HepG2 (cell line): ENCODE measurements at regions not wholly inside any gene's neighbourhood (a gene's known extent, or its start where the extent isn't known, plus 50 kb on each side); places are given as distances from the start of the nearest gene placed in this dataset.

Experiments
- ATAC-seq: fragments of 200-7000 bp; cut with Tn5 transposase; 3 replicates; pipeline ENCODE4 v1.9.1; 2020; ENCODE audit warnings: mild to moderate bottlenecking, moderate library complexity
- BruUV-seq: library from RNA; stranded (reverse); fragments of 400-500 nt; replicated peaks from 2 replicates; lab custom pipeline; 2021; lab: Mats Ljungman, UMichigan
- CTCF ChIA-PET: fragments of 300-600 bp; formaldehyde crosslinking; extraction: SDS; loops from one replicate; lab custom pipeline; 2021; ENCODE audit warnings: low total read pairs, inconsistent platforms, low intra/inter-chr PET ratio; lab: Yijun Ruan, JAX
- POLR2A ChIA-PET: fragments of 350-600 bp; sonication (Branson Sonifier 250); formaldehyde crosslinking; loops from one replicate; lab custom pipeline; 2020; ENCODE audit warnings: antibody characterized with exemption, inconsistent platforms; lab: Yijun Ruan, JAX
- DNase-seq: peaks from one replicate; pipeline ENCODE4 v3.0.0-alpha.2; 2015; ENCODE audit warnings: low spot score
- FAIRE-seq: peaks from 3 replicates; lab custom pipeline; 2011; peaks lifted over from hg19 to GRCh38; lab: Jason Lieb, UNC
- H2AFZ ChIP-seq: one replicate; pipeline ENCODE4 v1.6.1; 2011; ENCODE audit warnings: low read length, inconsistent platforms
- H3K27ac ChIP-seq: fragments of 300-600 bp; 3 replicates; pipeline ENCODE4 v1.8.0; 2011; ENCODE audit warnings: mixed run types, mild to moderate bottlenecking, mixed read lengths, low read length, inconsistent platforms; ENCODE audit not compliant: insufficient read depth; ENCODE audit errors: extremely low read length
- H3K27me3 ChIP-seq, 2 experiments: fragments of 200-600 bp in 1 of 2; 2 replicates in 1 of 2; 3 replicates in 1 of 2; pipeline versions ENCODE4 v1.6.0 to v1.8.0; 2011; ENCODE audit warnings: low read length in 2 of 2, mild to moderate bottlenecking in 2 of 2, moderate library complexity in 2 of 2, inconsistent platforms in 1 of 2; ENCODE audit not compliant: insufficient read depth in 2 of 2, control insufficient read depth in 1 of 2
- H3K36me3 ChIP-seq, 2 experiments: fragments of 200-600 bp in 1 of 2; replicated peaks in 1 of 2; 2 replicates in 1 of 2; 3 replicates in 1 of 2; pipeline versions ENCODE4 v1.5.1 to v1.8.0; 2011; ENCODE audit warnings: low read length in 2 of 2, inconsistent platforms in 1 of 2; ENCODE audit not compliant: insufficient read depth in 2 of 2, control insufficient read depth in 1 of 2
- H3K4me1 ChIP-seq: 2 replicates; pipeline ENCODE4 v1.5.1; 2012; ENCODE audit warnings: low read length, inconsistent platforms; ENCODE audit not compliant: insufficient read depth
- H3K4me2 ChIP-seq: 2 replicates; pipeline ENCODE4 v1.6.0; 2011; ENCODE audit warnings: low read depth, low read length, inconsistent platforms
- H3K4me3 ChIP-seq, 3 experiments: fragments of 200-600 bp in 1 of 3; sonication (generic), shearing (Covaris generic) in 1 of 3; replicated peaks in 1 of 3; 2 replicates each; pipeline ENCODE4 v1.5.1; 2011 to 2016; ENCODE audit warnings: low read length in 3 of 3, inconsistent platforms in 2 of 3, low read depth in 2 of 3, mild to moderate bottlenecking in 2 of 3, control low read depth in 1 of 3, mixed read lengths in 1 of 3; ENCODE audit not compliant: insufficient read depth in 1 of 3
- H3K79me2 ChIP-seq: one replicate; pipeline ENCODE4 v1.6.1; 2011; ENCODE audit warnings: low read length, inconsistent platforms; ENCODE audit not compliant: insufficient read depth
- H3K9ac ChIP-seq: 2 replicates; pipeline ENCODE4 v1.6.0; 2011; ENCODE audit warnings: mild to moderate bottlenecking, low read depth, low read length, inconsistent platforms; ENCODE audit not compliant: insufficient read depth
- H3K9me3 ChIP-seq: 2 replicates; pipeline ENCODE4 v1.5.1; 2012; ENCODE audit warnings: mild to moderate bottlenecking, low read length
- H4K20me1 ChIP-seq: 2 replicates; pipeline ENCODE4 v1.6.0; 2011; ENCODE audit warnings: inconsistent platforms, mild to moderate bottlenecking, low read length, moderate library complexity; ENCODE audit not compliant: insufficient read depth
- TOE1 ChIP-seq: sonication (generic); formaldehyde crosslinking; IDR thresholded peaks from 2 replicates; pipeline ENCODE4 v1.4.0; 2020; ENCODE audit warnings: mild to moderate bottlenecking, missing genetic modification reagents
- WGBS: methylation state at CpG from one replicate; pipeline ENCODE4 v1.1.6; 2017; ENCODE audit warnings: low lambda C conversion rate; 5-methylcytosine and 5-hydroxymethylcytosine counted together
- in situ Hi-C: cut with HindIII; loops from 2 replicates; pipeline ENCODE4 v1.10.0; 2017; ENCODE audit warnings: low pct_unique_long_range_greater_than_20kb; ENCODE audit not compliant: extremely low pct_ligation_motif_present
- intact Hi-C: fragments of 100-400 bp; cut with micrococcal nuclease; formaldehyde crosslinking; loops from one replicate; pipeline ENCODE4 v1.10.0; 2022; ENCODE audit not compliant: unreplicated experiment
- TF ChIP-seq, protein P1 (sequence below): sonication (generic); formaldehyde crosslinking; IDR thresholded peaks from 2 replicates; pipeline ENCODE4 v1.8.0; 2022; ENCODE audit warnings: low read depth, missing genetic modification reagents
- TF ChIP-seq, protein P2 (sequence below): sonication (generic); formaldehyde crosslinking; IDR thresholded peaks from 2 replicates; pipeline ENCODE4 v1.5.1; 2020; ENCODE audit warnings: missing genetic modification reagents, mild to moderate bottlenecking, borderline replicate concordance
- TF ChIP-seq, protein P3 (sequence below): sonication (generic); formaldehyde crosslinking; IDR thresholded peaks from 2 replicates; pipeline ENCODE4 v1.5.1; 2020; ENCODE audit warnings: mild to moderate bottlenecking, moderate library complexity, missing genetic modification reagents
- TF ChIP-seq, protein P4 (sequence below): fragments of 450-650 bp; IDR thresholded peaks from 2 replicates; pipeline ENCODE4 v1.6.1; 2017
- TF ChIP-seq, protein P5 (sequence below): IDR thresholded peaks from 2 replicates; pipeline ENCODE4 v1.6.1; 2016; ENCODE audit warnings: control low read depth
- TF ChIP-seq, protein P6 (sequence below): sonication (generic); formaldehyde crosslinking; IDR thresholded peaks from 2 replicates; pipeline ENCODE4 v1.4.0; 2020; ENCODE audit warnings: mild to moderate bottlenecking, missing genetic modification reagents

DNA sequence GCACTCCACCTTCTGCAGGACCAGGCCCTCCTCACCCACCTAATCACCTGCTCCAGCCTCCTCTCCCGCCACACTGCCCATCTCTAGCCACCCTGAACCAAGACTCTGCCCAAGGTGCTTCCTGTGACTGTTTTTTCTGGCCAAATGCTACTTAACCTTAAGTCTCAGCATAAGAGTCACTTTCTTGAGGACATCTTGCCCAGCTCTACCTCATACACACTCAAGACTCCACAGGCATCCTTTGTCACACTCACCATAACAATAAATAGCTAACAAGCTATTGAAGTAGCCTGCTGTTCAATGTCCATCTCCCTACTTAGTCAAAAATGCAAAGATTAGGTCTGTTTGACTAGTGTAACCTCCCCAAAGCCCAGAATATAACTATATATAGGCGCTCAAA lies 455.4 kb upstream of the NFE2L3 start (continued):
- TF ChIP-seq, protein P1, sequence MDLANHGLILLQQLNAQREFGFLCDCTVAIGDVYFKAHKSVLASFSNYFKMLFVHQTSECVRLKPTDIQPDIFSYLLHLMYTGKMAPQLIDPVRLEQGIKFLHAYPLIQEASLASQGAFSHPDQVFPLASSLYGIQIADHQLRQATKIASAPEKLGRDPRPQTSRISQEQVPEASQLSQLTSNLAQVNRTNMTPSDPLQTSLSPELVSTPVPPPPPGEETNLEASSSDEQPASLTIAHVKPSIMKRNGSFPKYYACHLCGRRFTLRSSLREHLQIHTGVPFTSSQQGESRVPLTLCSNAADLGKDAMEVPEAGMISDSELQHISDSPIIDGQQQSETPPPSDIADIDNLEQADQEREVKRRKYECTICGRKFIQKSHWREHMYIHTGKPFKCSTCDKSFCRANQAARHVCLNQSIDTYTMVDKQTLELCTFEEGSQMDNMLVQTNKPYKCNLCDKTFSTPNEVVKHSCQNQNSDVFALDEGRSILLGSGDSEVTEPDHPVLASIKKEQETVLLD, result no peak
- TF ChIP-seq, protein P2, sequence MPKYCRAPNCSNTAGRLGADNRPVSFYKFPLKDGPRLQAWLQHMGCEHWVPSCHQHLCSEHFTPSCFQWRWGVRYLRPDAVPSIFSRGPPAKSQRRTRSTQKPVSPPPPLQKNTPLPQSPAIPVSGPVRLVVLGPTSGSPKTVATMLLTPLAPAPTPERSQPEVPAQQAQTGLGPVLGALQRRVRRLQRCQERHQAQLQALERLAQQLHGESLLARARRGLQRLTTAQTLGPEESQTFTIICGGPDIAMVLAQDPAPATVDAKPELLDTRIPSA (CRISPR knock-in tag), result no peak

DNA sequence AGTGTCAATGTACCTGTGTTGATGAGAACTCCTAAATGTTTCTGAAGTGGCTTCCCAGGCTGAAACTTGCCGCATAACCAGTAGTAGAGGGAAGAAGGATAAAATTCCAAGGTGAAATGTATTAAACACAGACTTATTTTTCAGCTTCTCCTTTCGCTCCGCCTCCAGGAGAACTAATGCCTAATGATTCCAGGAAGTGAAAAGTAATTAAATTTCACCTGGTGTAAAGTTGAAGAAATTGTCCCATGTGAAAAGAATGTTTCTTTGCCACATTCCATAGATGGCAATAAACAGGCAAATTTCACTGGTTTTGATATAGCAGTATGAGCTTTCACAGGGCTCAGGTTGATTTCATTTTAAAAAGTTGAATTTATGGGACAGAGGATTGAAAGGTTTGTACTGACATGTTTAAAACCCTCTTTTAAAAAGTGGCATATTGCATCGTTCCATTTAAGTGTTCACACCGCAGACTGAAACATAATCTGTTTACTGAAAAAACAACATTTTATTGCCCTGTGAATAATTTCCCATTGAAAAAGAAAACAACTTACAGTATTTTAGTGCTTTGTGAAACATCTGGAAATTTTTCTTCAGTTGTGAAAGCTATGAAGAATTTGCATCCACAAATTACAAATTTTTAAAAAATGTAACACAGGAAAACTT lies 453.4 kb upstream of the NFE2L3 start:
- Histone ChIP-seq H3K9ac (no peak overlapping the region), H3K36me3 (no peaks in the 10 kb centered on the region), H3K27me3 (no peaks in the 10 kb centered on the region), H3K79me2 (no peaks in the 10 kb centered on the region), H3K4me3 (no peak overlapping the region), H3K9me3 (no peaks in the 10 kb centered on the region), H3K4me1 (no peaks in the 10 kb centered on the region), H4K20me1 (no peaks in the 10 kb centered on the region), H2AFZ (no peak overlapping the region)
- intact Hi-C loops (no loop called here), in situ Hi-C loops (no loop called here)
- ChIA-PET POLR2A (no interaction called here), CTCF (no interaction called here)
- DNase-seq (no peak), FAIRE-seq (no peak)
- no TSS peak for BruUV-seq
- TF ChIP-seq TOE1, result no peak
- TF ChIP-seq, protein P3, sequence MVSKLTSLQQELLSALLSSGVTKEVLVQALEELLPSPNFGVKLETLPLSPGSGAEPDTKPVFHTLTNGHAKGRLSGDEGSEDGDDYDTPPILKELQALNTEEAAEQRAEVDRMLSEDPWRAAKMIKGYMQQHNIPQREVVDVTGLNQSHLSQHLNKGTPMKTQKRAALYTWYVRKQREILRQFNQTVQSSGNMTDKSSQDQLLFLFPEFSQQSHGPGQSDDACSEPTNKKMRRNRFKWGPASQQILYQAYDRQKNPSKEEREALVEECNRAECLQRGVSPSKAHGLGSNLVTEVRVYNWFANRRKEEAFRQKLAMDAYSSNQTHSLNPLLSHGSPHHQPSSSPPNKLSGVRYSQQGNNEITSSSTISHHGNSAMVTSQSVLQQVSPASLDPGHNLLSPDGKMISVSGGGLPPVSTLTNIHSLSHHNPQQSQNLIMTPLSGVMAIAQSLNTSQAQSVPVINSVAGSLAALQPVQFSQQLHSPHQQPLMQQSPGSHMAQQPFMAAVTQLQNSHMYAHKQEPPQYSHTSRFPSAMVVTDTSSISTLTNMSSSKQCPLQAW, result no peak
- TF ChIP-seq, protein P4, sequence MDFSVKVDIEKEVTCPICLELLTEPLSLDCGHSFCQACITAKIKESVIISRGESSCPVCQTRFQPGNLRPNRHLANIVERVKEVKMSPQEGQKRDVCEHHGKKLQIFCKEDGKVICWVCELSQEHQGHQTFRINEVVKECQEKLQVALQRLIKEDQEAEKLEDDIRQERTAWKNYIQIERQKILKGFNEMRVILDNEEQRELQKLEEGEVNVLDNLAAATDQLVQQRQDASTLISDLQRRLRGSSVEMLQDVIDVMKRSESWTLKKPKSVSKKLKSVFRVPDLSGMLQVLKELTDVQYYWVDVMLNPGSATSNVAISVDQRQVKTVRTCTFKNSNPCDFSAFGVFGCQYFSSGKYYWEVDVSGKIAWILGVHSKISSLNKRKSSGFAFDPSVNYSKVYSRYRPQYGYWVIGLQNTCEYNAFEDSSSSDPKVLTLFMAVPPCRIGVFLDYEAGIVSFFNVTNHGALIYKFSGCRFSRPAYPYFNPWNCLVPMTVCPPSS, result no peak
- TF ChIP-seq, protein P5, sequence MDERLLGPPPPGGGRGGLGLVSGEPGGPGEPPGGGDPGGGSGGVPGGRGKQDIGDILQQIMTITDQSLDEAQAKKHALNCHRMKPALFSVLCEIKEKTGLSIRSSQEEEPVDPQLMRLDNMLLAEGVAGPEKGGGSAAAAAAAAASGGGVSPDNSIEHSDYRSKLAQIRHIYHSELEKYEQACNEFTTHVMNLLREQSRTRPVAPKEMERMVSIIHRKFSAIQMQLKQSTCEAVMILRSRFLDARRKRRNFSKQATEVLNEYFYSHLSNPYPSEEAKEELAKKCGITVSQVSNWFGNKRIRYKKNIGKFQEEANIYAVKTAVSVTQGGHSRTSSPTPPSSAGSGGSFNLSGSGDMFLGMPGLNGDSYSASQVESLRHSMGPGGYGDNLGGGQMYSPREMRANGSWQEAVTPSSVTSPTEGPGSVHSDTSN (CRISPR knock-in tag), result no peak
- TF ChIP-seq, protein P6, sequence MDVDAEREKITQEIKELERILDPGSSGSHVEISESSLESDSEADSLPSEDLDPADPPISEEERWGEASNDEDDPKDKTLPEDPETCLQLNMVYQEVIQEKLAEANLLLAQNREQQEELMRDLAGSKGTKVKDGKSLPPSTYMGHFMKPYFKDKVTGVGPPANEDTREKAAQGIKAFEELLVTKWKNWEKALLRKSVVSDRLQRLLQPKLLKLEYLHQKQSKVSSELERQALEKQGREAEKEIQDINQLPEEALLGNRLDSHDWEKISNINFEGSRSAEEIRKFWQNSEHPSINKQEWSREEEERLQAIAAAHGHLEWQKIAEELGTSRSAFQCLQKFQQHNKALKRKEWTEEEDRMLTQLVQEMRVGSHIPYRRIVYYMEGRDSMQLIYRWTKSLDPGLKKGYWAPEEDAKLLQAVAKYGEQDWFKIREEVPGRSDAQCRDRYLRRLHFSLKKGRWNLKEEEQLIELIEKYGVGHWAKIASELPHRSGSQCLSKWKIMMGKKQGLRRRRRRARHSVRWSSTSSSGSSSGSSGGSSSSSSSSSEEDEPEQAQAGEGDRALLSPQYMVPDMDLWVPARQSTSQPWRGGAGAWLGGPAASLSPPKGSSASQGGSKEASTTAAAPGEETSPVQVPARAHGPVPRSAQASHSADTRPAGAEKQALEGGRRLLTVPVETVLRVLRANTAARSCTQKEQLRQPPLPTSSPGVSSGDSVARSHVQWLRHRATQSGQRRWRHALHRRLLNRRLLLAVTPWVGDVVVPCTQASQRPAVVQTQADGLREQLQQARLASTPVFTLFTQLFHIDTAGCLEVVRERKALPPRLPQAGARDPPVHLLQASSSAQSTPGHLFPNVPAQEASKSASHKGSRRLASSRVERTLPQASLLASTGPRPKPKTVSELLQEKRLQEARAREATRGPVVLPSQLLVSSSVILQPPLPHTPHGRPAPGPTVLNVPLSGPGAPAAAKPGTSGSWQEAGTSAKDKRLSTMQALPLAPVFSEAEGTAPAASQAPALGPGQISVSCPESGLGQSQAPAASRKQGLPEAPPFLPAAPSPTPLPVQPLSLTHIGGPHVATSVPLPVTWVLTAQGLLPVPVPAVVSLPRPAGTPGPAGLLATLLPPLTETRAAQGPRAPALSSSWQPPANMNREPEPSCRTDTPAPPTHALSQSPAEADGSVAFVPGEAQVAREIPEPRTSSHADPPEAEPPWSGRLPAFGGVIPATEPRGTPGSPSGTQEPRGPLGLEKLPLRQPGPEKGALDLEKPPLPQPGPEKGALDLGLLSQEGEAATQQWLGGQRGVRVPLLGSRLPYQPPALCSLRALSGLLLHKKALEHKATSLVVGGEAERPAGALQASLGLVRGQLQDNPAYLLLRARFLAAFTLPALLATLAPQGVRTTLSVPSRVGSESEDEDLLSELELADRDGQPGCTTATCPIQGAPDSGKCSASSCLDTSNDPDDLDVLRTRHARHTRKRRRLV (CRISPR knock-in tag), result no peak
- TF ChIP-seq, all 625 proteins: peak for 0
- 62% methylated on average over 5 of the region's 5 CpGs for WGBS
- no peak overlapping the region for H3K27ac ChIP-seq
- H3K4me2 ChIP-seq, result no peak overlapping the region
- ATAC-seq, result no peak
